ENCODE measurements at regions not wholly inside any gene's neighbourhood (a gene's known extent, or its start where the extent isn't known, plus 50 kb on each side); places are given as distances from the start of the nearest gene placed in this dataset.

GRCh38 chr18:27614951-27615844 is 430.1 kb upstream of the CHST9 start:
- no peaks in the 10 kb centered on the region for H3K36me3 Mint-ChIP-seq
- H3K4me1 Mint-ChIP-seq: no peaks in the 10 kb centered on the region
- no peak overlapping the region for H3K4me3 Mint-ChIP-seq
- no peak for ATAC-seq
- no peak overlapping the region for H3K27ac Mint-ChIP-seq
- no peaks in the 10 kb centered on the region for H3K27me3 Mint-ChIP-seq
- H3K9me3 Mint-ChIP-seq: no peaks in the 10 kb centered on the region

GRCh38 chr18:27609221-27609620 is 424.1 kb upstream of the CHST9 start:
- H3K4me3 Mint-ChIP-seq: no peak overlapping the region
- no peaks in the 10 kb centered on the region for H3K27me3 Mint-ChIP-seq
- no peaks in the 10 kb centered on the region for H3K4me1 Mint-ChIP-seq
- no peaks in the 10 kb centered on the region for H3K9me3 Mint-ChIP-seq
- no peaks in the 10 kb centered on the region for H3K36me3 Mint-ChIP-seq
- H3K27ac Mint-ChIP-seq: no peak overlapping the region
- ATAC-seq: no peak

- H3K4me1 Mint-ChIP-seq: no peaks in the 10 kb centered on the region
Observed at GRCh38 chr18:27608742-27609141, 423.6 kb upstream of the CHST9 start.

GRCh38 chr18:27608174-27608573 is 423.1 kb upstream of the CHST9 start:
- Mint-ChIP-seq H3K4me3 (no peak overlapping the region), H3K4me1 (no peaks in the 10 kb centered on the region), H3K9me3 (no peaks in the 10 kb centered on the region), H3K36me3 (no peaks in the 10 kb centered on the region), H3K27me3 (no peaks in the 10 kb centered on the region), H3K27ac (no peak overlapping the region)
- no peak for ATAC-seq

More at GRCh38 chr18:27608742-27609141, 423.6 kb upstream of the CHST9 start:
- no peaks in the 10 kb centered on the region for H3K27me3 Mint-ChIP-seq
- no peak overlapping the region for H3K4me3 Mint-ChIP-seq
- no peaks in the 10 kb centered on the region for H3K9me3 Mint-ChIP-seq
- H3K36me3 Mint-ChIP-seq: no peaks in the 10 kb centered on the region
- no peak overlapping the region for H3K27ac Mint-ChIP-seq
- ATAC-seq: no peak

- Mint-ChIP-seq H3K27me3 (no peaks in the 10 kb centered on the region), H3K4me1 (no peaks in the 10 kb centered on the region), H3K9me3 (no peaks in the 10 kb centered on the region), H3K4me3 (no peak overlapping the region), H3K27ac (no peak overlapping the region), H3K36me3 (no peaks in the 10 kb centered on the region)
- no peak for ATAC-seq
Observed at GRCh38 chr18:27606741-27607140, 421.6 kb upstream of the CHST9 start.

GRCh38 chr18:27605107-27605834 is 420.2 kb upstream of the CHST9 start:
- Mint-ChIP-seq H3K9me3 (no peaks in the 10 kb centered on the region), H3K27ac (no peak overlapping the region), H3K27me3 (no peaks in the 10 kb centered on the region), H3K4me1 (no peaks in the 10 kb centered on the region), H3K36me3 (no peaks in the 10 kb centered on the region), H3K4me3 (no peak overlapping the region)
- ATAC-seq: no peak

- no peak for ATAC-seq
- no peaks in the 10 kb centered on the region for H3K27me3 Mint-ChIP-seq
- no peak overlapping the region for H3K27ac Mint-ChIP-seq
- H3K36me3 Mint-ChIP-seq: no peaks in the 10 kb centered on the region
- no peak overlapping the region for H3K4me3 Mint-ChIP-seq
- H3K9me3 Mint-ChIP-seq: no peaks in the 10 kb centered on the region
- H3K4me1 Mint-ChIP-seq: no peaks in the 10 kb centered on the region
Observed at GRCh38 chr18:27604583-27604982, 419.5 kb upstream of the CHST9 start.

- ATAC-seq: no peak
- Mint-ChIP-seq H3K4me3 (no peak overlapping the region), H3K27ac (no peak overlapping the region), H3K4me1 (no peaks in the 10 kb centered on the region), H3K9me3 (no peaks in the 10 kb centered on the region), H3K27me3 (no peaks in the 10 kb centered on the region), H3K36me3 (no peaks in the 10 kb centered on the region)
Observed at GRCh38 chr18:27602092-27602491, 417.0 kb upstream of the CHST9 start.

GRCh38 chr18:27600245-27600644 is 415.1 kb upstream of the CHST9 start:
- ATAC-seq: no peak
- Mint-ChIP-seq H3K4me1 (no peaks in the 10 kb centered on the region), H3K27ac (no peak overlapping the region), H3K36me3 (no peaks in the 10 kb centered on the region), H3K27me3 (no peaks in the 10 kb centered on the region), H3K9me3 (no peaks in the 10 kb centered on the region), H3K4me3 (no peak overlapping the region)

- Mint-ChIP-seq H3K36me3 (no peaks in the 10 kb centered on the region), H3K4me3 (no peak overlapping the region), H3K27ac (no peak overlapping the region), H3K27me3 (no peaks in the 10 kb centered on the region), H3K9me3 (no peaks in the 10 kb centered on the region), H3K4me1 (no peaks in the 10 kb centered on the region)
- no peak for ATAC-seq
Observed at GRCh38 chr18:27599202-27599829, 414.2 kb upstream of the CHST9 start.

- no peak for ATAC-seq
- Mint-ChIP-seq H3K9me3 (peaks cover 2% of the 10 kb centered on the region), H3K27me3 (no peaks in the 10 kb centered on the region), H3K36me3 (no peaks in the 10 kb centered on the region), H3K4me3 (no peak overlapping the region), H3K27ac (no peak overlapping the region), H3K4me1 (no peaks in the 10 kb centered on the region)
Observed at GRCh38 chr18:27595113-27595838, 410.2 kb upstream of the CHST9 start.

GRCh38 chr18:27585602-27586173 is 400.6 kb upstream of the CHST9 start:
- ATAC-seq: no peak
- no peaks in the 10 kb centered on the region for H3K36me3 Mint-ChIP-seq
- no peak overlapping the region for H3K27ac Mint-ChIP-seq
- H3K27me3 Mint-ChIP-seq: no peaks in the 10 kb centered on the region
- H3K4me1 Mint-ChIP-seq: no peaks in the 10 kb centered on the region
- peaks cover 3% of the 10 kb centered on the region for H3K9me3 Mint-ChIP-seq
- no peak overlapping the region for H3K4me3 Mint-ChIP-seq

- Mint-ChIP-seq H3K4me3 (no peak overlapping the region), H3K9me3 (peaks cover 3% of the 10 kb centered on the region), H3K27ac (no peak overlapping the region), H3K4me1 (no peaks in the 10 kb centered on the region), H3K27me3 (no peaks in the 10 kb centered on the region), H3K36me3 (no peaks in the 10 kb centered on the region)
- no peak for ATAC-seq
Observed at GRCh38 chr18:27583466-27583865, 398.4 kb upstream of the CHST9 start.

- H3K4me3 Mint-ChIP-seq: no peak overlapping the region
- peaks cover 3% of the 10 kb centered on the region for H3K9me3 Mint-ChIP-seq
- H3K36me3 Mint-ChIP-seq: no peaks in the 10 kb centered on the region
- no peaks in the 10 kb centered on the region for H3K27me3 Mint-ChIP-seq
- ATAC-seq: no peak
- H3K27ac Mint-ChIP-seq: no peak overlapping the region
- no peaks in the 10 kb centered on the region for H3K4me1 Mint-ChIP-seq
Observed at GRCh38 chr18:27582760-27583412, 397.8 kb upstream of the CHST9 start.

Measured in stimulated activated memory B cell treated with anti-CD40 and anti-IgM and Interleukin-4, amounts not matched to agents 10 μg/mL and 1 μg/mL and 100 μg/mL, for 72 hours (primary cell).